Neuronal stem cell (in vitro differentiated cells): ENCODE measurements at regions not wholly inside any gene's neighbourhood (a gene's known extent, or its start where the extent isn't known, plus 50 kb on each side); places are given as distances from the start of the nearest gene placed in this dataset.
A peak's percentile ranks its signal among the peaks of the same experiment; 100 is the strongest.
"Not testable (repeated sequence)": the region's sequence is repeated elsewhere in the genome, so short reads cannot be mapped to it uniquely, and the experiment has no call there.

ENCODE experiments used
- DNase-seq: peaks from one replicate; pipeline ENCODE4 v3.0.0-alpha.2; 2013; ENCODE audit warnings: low spot score
- H2AFZ ChIP-seq: one replicate; pipeline ENCODE4 v1.6.1; 2013; ENCODE audit warnings: mild to moderate bottlenecking, low read length, inconsistent platforms
- H2AK5ac ChIP-seq: 2 replicates; pipeline ENCODE4 v1.6.1; 2013; ENCODE audit warnings: low read depth, mild to moderate bottlenecking, inconsistent platforms, low read length, moderate library complexity, mixed read lengths
- H2BK120ac ChIP-seq: 2 replicates; pipeline ENCODE4 v1.6.1; 2013; ENCODE audit warnings: low read depth, mild to moderate bottlenecking, inconsistent platforms, low read length, moderate library complexity, mixed read lengths
- H2BK12ac ChIP-seq: one replicate; pipeline ENCODE4 v1.6.1; 2013; ENCODE audit warnings: low read length, inconsistent platforms
- H2BK15ac ChIP-seq: 2 replicates; pipeline ENCODE4 v1.6.1; 2013; ENCODE audit warnings: mild to moderate bottlenecking, low read length, inconsistent platforms, mixed read lengths
- H2BK5ac ChIP-seq: one replicate; pipeline ENCODE4 v1.6.1; 2013; ENCODE audit warnings: inconsistent platforms, mild to moderate bottlenecking, low read length, moderate library complexity
- H3K14ac ChIP-seq: one replicate; pipeline ENCODE4 v1.6.1; 2013; ENCODE audit warnings: low read length, inconsistent platforms
- H3K18ac ChIP-seq: 2 replicates; pipeline ENCODE4 v1.6.1; 2013; ENCODE audit warnings: low read length, inconsistent platforms
- H3K23ac ChIP-seq: 2 replicates; pipeline ENCODE4 v1.6.1; 2013; ENCODE audit warnings: low read depth, mild to moderate bottlenecking, mixed read lengths, low read length, inconsistent platforms; ENCODE audit not compliant: poor library complexity
- H3K27ac ChIP-seq: replicated peaks from 3 replicates; pipeline ENCODE4 v1.5.1; 2013; ENCODE audit warnings: low read length, inconsistent platforms
- H3K27me3 ChIP-seq, 3 experiments: 2 replicates each; pipeline ENCODE4 v1.6.1; 2013; ENCODE audit warnings: low read length in 3 of 3, mild to moderate bottlenecking in 2 of 3, inconsistent platforms in 1 of 3, low read depth in 1 of 3, mixed read lengths in 1 of 3, moderate library complexity in 1 of 3; ENCODE audit not compliant: control insufficient read depth in 3 of 3, insufficient read depth in 3 of 3
- H3K36me3 ChIP-seq, 2 donors: replicated peaks in 1 of 2; 2 replicates each; pipeline ENCODE4 v1.6.1; 2013; ENCODE audit warnings: low read length in 2 of 2; ENCODE audit not compliant: control insufficient read depth in 2 of 2, insufficient read depth in 2 of 2
- H3K4ac ChIP-seq: 2 replicates; pipeline ENCODE4 v1.6.1; 2013; ENCODE audit warnings: inconsistent platforms, mild to moderate bottlenecking, low read length, moderate library complexity
- H3K4me1 ChIP-seq, 2 donors: 1 replicate in 1 of 2; 2 replicates in 1 of 2; pipeline ENCODE4 v1.6.1; 2013; ENCODE audit warnings: low read length in 2 of 2, low read depth in 1 of 2; ENCODE audit not compliant: control insufficient read depth in 2 of 2, insufficient read depth in 1 of 2
- H3K4me2 ChIP-seq: one replicate; pipeline ENCODE4 v1.6.1; 2013; ENCODE audit warnings: mild to moderate bottlenecking, low read length, inconsistent platforms; ENCODE audit not compliant: insufficient read depth, poor library complexity, severe bottlenecking
- H3K4me3 ChIP-seq, 2 donors: 2 replicates each; pipeline ENCODE4 v1.5.1; 2013; ENCODE audit warnings: low read length in 2 of 2, mild to moderate bottlenecking in 2 of 2, inconsistent platforms in 1 of 2, moderate library complexity in 1 of 2
- H3K79me1 ChIP-seq: one replicate; pipeline ENCODE4 v1.6.1; 2013; ENCODE audit warnings: low read depth, mild to moderate bottlenecking, inconsistent platforms, low read length, moderate library complexity
- H3K9ac ChIP-seq: one replicate; pipeline ENCODE4 v1.6.1; 2013; ENCODE audit warnings: mild to moderate bottlenecking, low read depth, low read length, inconsistent platforms; ENCODE audit not compliant: poor library complexity
- H3K9me3 ChIP-seq, 2 donors: replicated peaks in 1 of 2; 2 replicates each; pipeline versions ENCODE3 to v1.6.1; 2013; ENCODE audit warnings: low read length in 2 of 2, mild to moderate bottlenecking in 2 of 2, inconsistent platforms in 1 of 2, low read depth in 1 of 2, mixed read lengths in 1 of 2, moderate library complexity in 1 of 2; ENCODE audit not compliant: control insufficient read depth in 2 of 2, insufficient read depth in 1 of 2
- H4K8ac ChIP-seq: one replicate; pipeline ENCODE4 v1.6.1; 2013; ENCODE audit warnings: low read depth, mild to moderate bottlenecking, inconsistent platforms, low read length, moderate library complexity
- H4K91ac ChIP-seq: one replicate; pipeline ENCODE4 v1.6.1; 2013; ENCODE audit warnings: low read length, low read depth, mild to moderate bottlenecking, inconsistent platforms; ENCODE audit not compliant: poor library complexity
- WGBS, 2 donors: extraction: QIAGEN DNeasy Blood & Tissue Kit; methylation state at CpG; one replicate each; pipeline ENCODE4 v1.1.7; 2013; ENCODE audit warnings: missing lambda C conversion rate in 2 of 2, mixed read lengths in 1 of 2; ENCODE audit not compliant: insufficient read length in 2 of 2, insufficient replicate concordance in 1 of 2; ENCODE audit errors: extremely low coverage in 2 of 2; 5-methylcytosine and 5-hydroxymethylcytosine counted together

DNA sequence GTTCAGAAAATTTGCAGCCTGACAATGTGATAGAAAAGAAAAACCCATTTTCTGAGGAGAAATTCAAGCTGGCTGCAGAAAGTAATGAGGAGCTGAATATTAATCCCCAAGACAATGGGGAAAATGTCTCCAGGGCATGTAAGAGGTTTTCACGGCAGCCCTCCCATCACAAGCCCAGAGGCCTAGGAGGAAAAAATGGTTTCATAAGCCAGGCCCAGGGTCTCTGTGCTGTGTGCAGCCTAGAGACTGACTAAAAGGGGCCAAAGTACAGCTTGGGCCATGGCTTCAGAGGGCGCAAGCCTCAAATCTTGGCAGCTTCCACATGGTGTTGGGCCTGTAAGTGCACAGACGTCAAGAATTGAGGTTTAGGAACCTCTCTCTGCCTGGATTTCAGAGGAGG is 61.7 kb upstream of the DLG1 start:
- WGBS, 2 donors = no CpG with 5 or more reads among the region's 3 CpGs
- not testable (repeated sequence) for H2AK5ac ChIP-seq, H4K8ac ChIP-seq

DNA sequence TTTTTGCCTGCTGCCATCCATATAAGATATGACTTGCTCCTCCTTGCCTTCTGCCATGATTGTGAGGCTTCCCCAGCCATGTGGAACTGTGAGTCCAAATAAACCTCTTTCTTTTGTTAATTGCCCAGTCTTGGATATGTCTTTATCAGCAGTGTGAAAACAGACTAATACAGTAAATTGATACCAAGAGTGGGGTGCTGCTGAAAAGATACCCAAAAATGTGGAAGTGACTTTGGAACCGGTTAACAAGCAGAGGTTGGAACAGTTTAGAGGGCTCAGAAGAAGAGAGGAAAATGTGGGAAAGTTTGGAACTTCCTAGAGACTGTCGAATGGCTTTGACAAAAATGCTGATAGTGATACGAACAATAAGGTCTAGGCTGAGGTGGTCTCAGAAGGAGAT is 61.1 kb upstream of the DLG1 start:
- not testable (repeated sequence) for H3K9ac ChIP-seq, H3K18ac ChIP-seq, H3K4ac ChIP-seq, H2BK120ac ChIP-seq, H3K4me2 ChIP-seq, H3K79me1 ChIP-seq, H3K23ac ChIP-seq, H2BK12ac ChIP-seq, H3K4me3 ChIP-seq, H2BK15ac ChIP-seq, H4K91ac ChIP-seq, H3K27me3 ChIP-seq, H3K14ac ChIP-seq, H3K36me3 ChIP-seq, H2AK5ac ChIP-seq, DNase-seq, H2BK5ac ChIP-seq, H4K8ac ChIP-seq, H2AFZ ChIP-seq, H3K27ac ChIP-seq
- WGBS, 2 donors = no CpG with 5 or more reads among the region's 3 CpGs
- H3K9me3 ChIP-seq = peaks cover 9 to 12% of the 10 kb centered on the region in 2 donors
- H3K4me1 ChIP-seq = peaks cover 13 to 19% of the 10 kb centered on the region in 2 donors

More for the DNA sequence above, 61.7 kb upstream of the DLG1 start:
- H2BK120ac ChIP-seq, DNase-seq, H2BK12ac ChIP-seq, H3K4ac ChIP-seq, H3K27me3 ChIP-seq, H3K23ac ChIP-seq, H3K9ac ChIP-seq, H3K4me3 ChIP-seq, H2AFZ ChIP-seq, H3K18ac ChIP-seq, H3K14ac ChIP-seq, H3K4me2 ChIP-seq, H3K27ac ChIP-seq, H2BK5ac ChIP-seq, H2BK15ac ChIP-seq, H3K36me3 ChIP-seq, H4K91ac ChIP-seq, H3K79me1 ChIP-seq: not testable (repeated sequence)
- Histone ChIP-seq H3K4me1 (peaks cover 7 to 20% of the 10 kb centered on the region in 2 donors), H3K9me3 (peaks cover 9 to 12% of the 10 kb centered on the region in 2 donors)

DNA sequence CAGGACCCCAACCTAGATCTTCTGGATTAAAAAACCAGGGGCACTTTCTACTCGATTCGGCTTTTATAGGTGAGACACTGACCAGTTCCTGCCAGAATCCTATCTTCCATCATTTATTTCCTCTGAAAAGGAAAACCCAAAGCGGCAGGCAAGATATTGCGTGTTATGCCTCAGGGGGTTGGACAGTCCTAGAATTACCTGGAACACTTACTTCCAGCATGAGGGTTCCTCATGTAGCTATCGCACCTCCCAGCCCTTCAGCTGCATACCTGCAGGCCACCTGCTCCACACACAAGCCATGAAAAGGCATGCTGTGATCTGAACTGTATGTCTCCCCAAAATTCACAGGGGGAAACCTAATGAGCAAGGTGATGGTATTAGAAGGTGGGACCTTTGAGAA is 58.3 kb upstream of the DLG1 start:
- Histone ChIP-seq H4K91ac (no peak overlapping the region), H2AK5ac (no peak overlapping the region), H2AFZ (no peak overlapping the region), H3K36me3 (no peaks in the 10 kb centered on the region), H3K4ac (no peak overlapping the region), H3K23ac (no peak overlapping the region), H3K27me3 (no peaks in the 10 kb centered on the region), H2BK120ac (no peak overlapping the region), H3K79me1 (no peaks in the 10 kb centered on the region), H3K9ac (peak overlapping the region; percentile 14), H4K8ac (no peak overlapping the region), H3K9me3 (peaks cover 9 to 12% of the 10 kb centered on the region in 2 donors), H2BK15ac (no peak overlapping the region), H3K4me3 (no peak overlapping the region), H2BK5ac (no peak overlapping the region), H3K18ac (no peak overlapping the region), H3K27ac (no peak overlapping the region), H2BK12ac (no peak overlapping the region), H3K4me1 (peaks cover 15 to 16% of the 10 kb centered on the region in 2 donors), H3K4me2 (no peak overlapping the region), H3K14ac (no peak overlapping the region)
- DNase-seq = no peak
- WGBS, 2 donors = no CpG with 5 or more reads among the region's 5 CpGs

DNA sequence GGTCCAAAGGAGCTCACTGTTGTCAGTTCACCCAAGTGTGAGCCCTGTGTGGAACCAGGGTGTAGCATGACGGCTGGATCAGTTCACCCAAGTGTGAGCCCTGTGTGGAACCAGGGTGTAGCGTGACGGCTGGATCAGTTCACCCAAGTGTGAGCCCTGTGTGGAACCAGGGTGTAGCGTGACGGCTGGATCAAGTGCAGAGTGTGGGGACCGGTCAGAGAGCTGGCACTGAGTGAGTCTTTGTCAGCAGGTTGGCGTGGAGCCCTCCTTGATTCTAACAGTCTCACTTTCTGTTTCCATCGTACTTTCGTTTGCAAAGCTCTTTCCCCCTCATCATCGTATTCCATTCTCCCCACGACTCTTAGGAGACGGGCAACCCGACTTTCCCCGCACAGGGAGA is 57.9 kb upstream of the DLG1 start:
- no CpG with 5 or more reads among the region's 14 CpGs for WGBS, 2 donors
- Histone ChIP-seq H3K9me3 (peaks cover 9 to 12% of the 10 kb centered on the region in 2 donors), H3K27me3 (no peaks in the 10 kb centered on the region), H3K4me3 (no peak overlapping the region), H2BK12ac (no peak overlapping the region), H2AFZ (no peak overlapping the region), H3K23ac (no peak overlapping the region), H3K18ac (no peak overlapping the region), H3K27ac (no peak overlapping the region), H2BK120ac (no peak overlapping the region), H2BK5ac (no peak overlapping the region), H3K9ac (no peak overlapping the region), H4K91ac (no peak overlapping the region), H4K8ac (no peak overlapping the region), H2AK5ac (no peak overlapping the region), H3K4me2 (no peak overlapping the region), H3K4me1 (peaks cover 15 to 16% of the 10 kb centered on the region in 2 donors), H2BK15ac (no peak overlapping the region), H3K4ac (no peak overlapping the region), H3K14ac (no peak overlapping the region), H3K36me3 (no peaks in the 10 kb centered on the region), H3K79me1 (no peaks in the 10 kb centered on the region)
- no peak for DNase-seq
